ENCODE measurements at regions not wholly inside any gene's neighbourhood (a gene's known extent, or its start where the extent isn't known, plus 50 kb on each side); places are given as distances from the start of the nearest gene placed in this dataset.

GRCh38 chr1:58287894-58288623 is 258.5 kb downstream of the OMA1 start:
- CTCF ChIA-PET: no interaction called here
- H3K4me3 ChIP-seq (replicated peaks in 1 of 2; ENCODE audit: low read depth in 1 of 2, low read length in 2 of 2): no peak overlapping the region

More at GRCh38 chr1:58287894-58288623, 258.5 kb downstream of the OMA1 start:
- no peak for TF ChIP-seq SIN3A (IDR thresholded peaks at IDR 0.05; ENCODE audit: low read depth)
- no peak for TF ChIP-seq EZH2phosphoT487 (IDR thresholded peaks at IDR 0.05; ENCODE audit: borderline replicate concordance)
- no peak for TF ChIP-seq POLR2AphosphoS5 (IDR thresholded peaks at IDR 0.05; ENCODE audit: low read depth, low read length)
- TF ChIP-seq ZFX (IDR thresholded peaks at IDR 0.05): no peak
- no peak for TF ChIP-seq REST (IDR thresholded peaks at IDR 0.05; ENCODE audit: low read depth)
- no peak for TF ChIP-seq FOSL1 (IDR thresholded peaks at IDR 0.05; ENCODE audit: low read depth)
- TF ChIP-seq YY1 (IDR thresholded peaks at IDR 0.05; ENCODE audit: extremely low read depth, insufficient replicate concordance, low read depth, low read length): no peak
- TF ChIP-seq CTCF (IDR thresholded peaks at IDR 0.05 in 2 of 3, conservative IDR thresholded peaks at IDR 0.05 in 1 of 3; ENCODE audit: borderline replicate concordance in 1 of 3, insufficient read depth in 1 of 3, low read depth in 2 of 3, low read length in 2 of 3): no peak
- no peak for TF ChIP-seq EGR1 (IDR thresholded peaks at IDR 0.05; ENCODE audit: low read depth)
- no peak overlapping the region for H3K27ac ChIP-seq (ENCODE audit: low read depth, low read length)
- H3K9me2 ChIP-seq (ENCODE audit: insufficient read depth): no peaks in the 10 kb centered on the region
- no peaks in the 10 kb centered on the region for H3K4me1 ChIP-seq (ENCODE audit: control insufficient read depth in 1 of 2, insufficient read depth in 2 of 2, low read length in 2 of 2)
- no peak overlapping the region for H3K9ac ChIP-seq (ENCODE audit: low read length)
- POLR2A ChIA-PET: no interaction called here
- no peaks in the 10 kb centered on the region for H3K79me2 ChIP-seq (ENCODE audit: insufficient read depth, low read length)
- no peak overlapping the region for H3K4me2 ChIP-seq (ENCODE audit: low read length)
- no peak overlapping the region for H2AFZ ChIP-seq (ENCODE audit: low read depth, low read length, poor library complexity, severe bottlenecking)
- no peak for ATAC-seq
- intact Hi-C loops (cut with micrococcal nuclease): no loop called here
- peaks cover 5% of the 10 kb centered on the region; the same call in 1 of the 2 replicates for H3K27me3 ChIP-seq (ENCODE audit: insufficient read depth, low read length)
- BruUV-seq (replicated peaks): no TSS peak
- H3K9me3 ChIP-seq (ENCODE audit: control insufficient read depth in 1 of 2, insufficient read depth in 1 of 2, low read depth in 1 of 2, low read length in 2 of 2): no peaks in the 10 kb centered on the region
- RAD21 ChIA-PET (ENCODE audit: low non-redundant PET in 1 of 2, low total read pairs in 2 of 2, uncharacterized antibody in 2 of 2, unreplicated experiment in 2 of 2): no interaction called here
- no peaks in the 10 kb centered on the region for H3K36me3 ChIP-seq (ENCODE audit: control insufficient read depth in 1 of 2, insufficient read depth in 2 of 2, low read length in 2 of 2)
- no peaks in the 10 kb centered on the region for H4K20me1 ChIP-seq (ENCODE audit: insufficient read depth)
- DNase-seq (ENCODE audit: low read depth, low spot score): no peak
